GM12891 (cell line): ENCODE measurements at regions not wholly inside any gene's neighbourhood (a gene's known extent, or its start where the extent isn't known, plus 50 kb on each side); places are given as distances from the start of the nearest gene placed in this dataset.

Experiments
- POLR2A ChIP-seq: IDR thresholded peaks from 2 replicates; pipeline ENCODE4 v1.6.1; 2011; ENCODE audit warnings: low read depth, low read length, control low read depth
- POLR2AphosphoS5 ChIP-seq: IDR thresholded peaks from 2 replicates; pipeline ENCODE4 v1.6.1; 2011; ENCODE audit warnings: low read depth, low read length, control low read depth
- TAF1 ChIP-seq: IDR thresholded peaks from 2 replicates; pipeline ENCODE4 v1.6.1; 2011; ENCODE audit warnings: low read depth, low read length, control low read depth

- no peak for TF ChIP-seq POLR2A
- TF ChIP-seq POLR2AphosphoS5 = no peak
- no peak for TF ChIP-seq TAF1
These were observed 455.6 kb upstream of the ZMIZ1 start for GRCh38 chr10:78613132-78613531.
